Left lobe of liver (tissue), 2 donors: ENCODE measurements at regions not wholly inside any gene's neighbourhood (a gene's known extent, or its start where the extent isn't known, plus 50 kb on each side); places are given as distances from the start of the nearest gene placed in this dataset.

ENCODE experiments used
- ATAC-seq: fragments of 200-7000 bp; cut with Tn5 transposase; one replicate; pipeline ENCODE4 v1.9.1; 2020; ENCODE audit warnings: mild to moderate bottlenecking, moderate library complexity
- DNase-seq: peaks from one replicate; pipeline ENCODE4 v3.0.0-alpha.2; 2020; ENCODE audit warnings: low spot score
- donor health status: DM: no; HTN: no; CAD: no; lungs with moderate emphysema.
- donor health status: DM: no; HTN: yes; CAD: no.

- ATAC-seq: no peak
- DNase-seq: no peak
These were observed 917.8 kb downstream of the EPHA4 start for GRCh38 chr2:220654322-220654721.

- no peak for DNase-seq
- ATAC-seq: no peak
These were observed 911.6 kb downstream of the EPHA4 start for GRCh38 chr2:220660277-220661145.

- ATAC-seq (no peak), DNase-seq (no peak)
These were observed 909.7 kb downstream of the EPHA4 start for GRCh38 chr2:220662431-220662830.

- ATAC-seq (no peak), DNase-seq (no peak)
These were observed 909.0 kb downstream of the EPHA4 start for GRCh38 chr2:220663065-220663464.

- no peak for ATAC-seq
- DNase-seq: no peak
These were observed 907.6 kb downstream of the EPHA4 start for GRCh38 chr2:220664272-220665107.

- no peak for ATAC-seq
- no peak for DNase-seq
These were observed 907.0 kb downstream of the EPHA4 start for GRCh38 chr2:220665108-220665471.

GRCh38 chr2:220669324-220669723 lies 902.8 kb downstream of the EPHA4 start:
- ATAC-seq (no peak), DNase-seq (no peak)

GRCh38 chr2:220670511-220670910 lies 901.6 kb downstream of the EPHA4 start:
- DNase-seq (no peak), ATAC-seq (no peak)

- DNase-seq (no peak), ATAC-seq (no peak)
These were observed 898.8 kb downstream of the EPHA4 start for GRCh38 chr2:220673151-220673874.

GRCh38 chr2:220674033-220674432 lies 898.1 kb downstream of the EPHA4 start:
- ATAC-seq (no peak), DNase-seq (no peak)

- DNase-seq: no peak
- no peak for ATAC-seq
These were observed 895.4 kb downstream of the EPHA4 start for GRCh38 chr2:220676695-220677094.

GRCh38 chr2:220678943-220679342 lies 893.2 kb downstream of the EPHA4 start:
- DNase-seq: no peak
- ATAC-seq: no peak

GRCh38 chr2:220682616-220683015 lies 889.5 kb downstream of the EPHA4 start:
- DNase-seq: no peak
- no peak for ATAC-seq

GRCh38 chr2:220684099-220684498 lies 888.0 kb downstream of the EPHA4 start:
- ATAC-seq (no peak), DNase-seq (no peak)

GRCh38 chr2:220687231-220687843 lies 884.8 kb downstream of the EPHA4 start:
- peak; percentile 98 for ATAC-seq
- peak; percentile 58 for DNase-seq

- no peak for DNase-seq
- no peak for ATAC-seq
These were observed 876.5 kb downstream of the EPHA4 start for GRCh38 chr2:220695397-220696279.

GRCh38 chr2:220696280-220696669 lies 875.8 kb downstream of the EPHA4 start:
- ATAC-seq (no peak), DNase-seq (no peak)

GRCh38 chr2:220697011-220697410 lies 875.1 kb downstream of the EPHA4 start:
- no peak for ATAC-seq
- no peak for DNase-seq

- no peak for ATAC-seq
- no peak for DNase-seq
These were observed 871.0 kb downstream of the EPHA4 start for GRCh38 chr2:220701115-220701514.

- DNase-seq (no peak), ATAC-seq (no peak)
These were observed 868.8 kb downstream of the EPHA4 start for GRCh38 chr2:220703279-220703678.
